ENCODE measurements at regions not wholly inside any gene's neighbourhood (a gene's known extent, or its start where the extent isn't known, plus 50 kb on each side); places are given as distances from the start of the nearest gene placed in this dataset.
"Not testable (repeated sequence)": the region's sequence is repeated elsewhere in the genome, so short reads cannot be mapped to it uniquely, and the experiment has no call there.

DNA sequence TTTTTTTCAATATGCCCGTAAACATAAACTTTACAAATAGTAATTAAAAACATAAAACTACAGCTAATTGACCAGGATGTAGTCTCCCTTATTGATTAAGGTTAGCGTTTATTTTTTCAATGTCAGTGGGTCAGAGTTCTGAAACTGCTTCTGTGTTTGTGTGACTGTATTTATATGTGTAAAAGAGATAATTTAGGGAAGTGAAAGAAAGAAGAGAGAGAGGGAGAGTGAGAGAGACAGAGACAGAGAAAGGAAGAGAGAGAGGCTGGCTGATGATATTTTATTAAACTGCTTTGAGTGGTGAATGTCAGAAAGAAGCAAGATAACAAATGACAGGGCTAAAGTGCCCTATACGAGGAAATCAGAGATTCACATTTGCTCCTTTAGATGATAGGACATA, 266.1 kb upstream of the PTCHD4 start:
- Histone ChIP-seq H2AFZ (ENCODE audit: control insufficient read depth, low read depth, low read length) (no peak overlapping the region), H3K27ac (ENCODE audit: control insufficient read depth, insufficient read depth) (no peak overlapping the region), H3K4me2 (ENCODE audit: control insufficient read depth, insufficient read depth) (no peak overlapping the region), H3K4me1 (ENCODE audit: control insufficient read depth, insufficient read depth, low read length) (no peaks in the 10 kb centered on the region), H3K9me3 (replicated peaks; ENCODE audit: control insufficient read depth, insufficient read depth, low read length) (no peaks in the 10 kb centered on the region), H3K4me3 (no peak overlapping the region), H3K36me3 (ENCODE audit: control insufficient read depth in 2 of 2, insufficient read depth in 2 of 2, low read length in 1 of 2) (no peaks in the 10 kb centered on the region), H4K20me1 (ENCODE audit: control insufficient read depth, insufficient read depth) (no peaks in the 10 kb centered on the region), H3K27me3 (replicated peaks in 1 of 2; ENCODE audit: control insufficient read depth in 2 of 2, insufficient read depth in 2 of 2, low read length in 1 of 2) (no peaks in the 10 kb centered on the region), H3K79me2 (ENCODE audit: control insufficient read depth, insufficient read depth, low read length) (no peaks in the 10 kb centered on the region), H3K9ac (ENCODE audit: control insufficient read depth, insufficient read depth, low read length) (no peak overlapping the region)
- FAIRE-seq (no peak), DNase-seq (ENCODE audit: low read depth, low spot score) (no peak), ATAC-seq (peak; percentile 54; the same call in 2 of the 3 replicates)
- ChIA-PET RAD21 (ENCODE audit: unreplicated experiment) (no interaction called here), SMC1A (ENCODE audit: uncharacterized antibody, unreplicated experiment) (no interaction called here), POLR2A (no interaction called here), CTCF (interaction anchor here (0.6 kb wide), 1 partner anchor 1442 kb away, joined by 3 read pairs; no protein-coding TSS in a partner anchor)
- in situ Hi-C loops (cut with MboI) (no loop called here), intact Hi-C loops (cut with micrococcal nuclease; ENCODE audit: unreplicated experiment) (no loop called here)
- TF ChIP-seq GATAD2B (conservative IDR thresholded peaks at IDR 0.05; ENCODE audit: low read depth), result no peak
- no peak for TF ChIP-seq HDAC6 (IDR thresholded peaks at IDR 0.05; ENCODE audit: unreplicated experiment)
- TF ChIP-seq MTA2 (IDR thresholded peaks at IDR 0.05; ENCODE audit: low read depth), result peak; percentile 17; the same call in 1 of the 2 replicates
- TF ChIP-seq, protein P1, sequence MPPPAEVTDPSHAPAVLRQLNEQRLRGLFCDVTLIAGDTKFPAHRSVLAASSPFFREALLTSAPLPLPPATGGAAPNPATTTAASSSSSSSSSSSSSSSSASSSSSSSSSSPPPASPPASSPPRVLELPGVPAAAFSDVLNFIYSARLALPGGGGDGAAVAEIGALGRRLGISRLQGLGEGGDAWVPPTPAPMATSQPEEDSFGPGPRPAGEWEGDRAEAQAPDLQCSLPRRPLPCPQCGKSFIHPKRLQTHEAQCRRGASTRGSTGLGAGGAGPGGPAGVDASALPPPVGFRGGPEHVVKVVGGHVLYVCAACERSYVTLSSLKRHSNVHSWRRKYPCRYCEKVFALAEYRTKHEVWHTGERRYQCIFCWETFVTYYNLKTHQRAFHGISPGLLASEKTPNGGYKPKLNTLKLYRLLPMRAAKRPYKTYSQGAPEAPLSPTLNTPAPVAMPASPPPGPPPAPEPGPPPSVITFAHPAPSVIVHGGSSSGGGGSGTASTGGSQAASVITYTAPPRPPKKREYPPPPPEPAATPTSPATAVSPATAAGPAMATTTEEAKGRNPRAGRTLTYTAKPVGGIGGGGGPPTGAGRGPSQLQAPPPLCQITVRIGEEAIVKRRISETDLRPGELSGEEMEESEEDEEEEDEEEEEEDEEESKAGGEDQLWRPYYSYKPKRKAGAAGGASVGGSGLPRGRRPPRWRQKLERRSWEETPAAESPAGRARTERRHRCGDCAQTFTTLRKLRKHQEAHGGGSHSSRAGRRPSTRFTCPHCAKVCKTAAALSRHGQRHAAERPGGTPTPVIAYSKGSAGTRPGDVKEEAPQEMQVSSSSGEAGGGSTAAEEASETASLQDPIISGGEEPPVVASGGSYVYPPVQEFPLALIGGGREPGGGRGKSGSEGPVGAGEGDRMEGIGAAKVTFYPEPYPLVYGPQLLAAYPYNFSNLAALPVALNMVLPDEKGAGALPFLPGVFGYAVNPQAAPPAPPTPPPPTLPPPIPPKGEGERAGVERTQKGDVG (CRISPR knock-in tag; IDR thresholded peaks at IDR 0.05), result no peak
- WGBS (ENCODE audit: insufficient coverage, insufficient replicate concordance, low lambda C conversion rate, missing lambda C conversion rate), result 3% methylated on average over 3 of the region's 3 CpGs
- BruUV-seq (replicated peaks), result no TSS peak

DNA sequence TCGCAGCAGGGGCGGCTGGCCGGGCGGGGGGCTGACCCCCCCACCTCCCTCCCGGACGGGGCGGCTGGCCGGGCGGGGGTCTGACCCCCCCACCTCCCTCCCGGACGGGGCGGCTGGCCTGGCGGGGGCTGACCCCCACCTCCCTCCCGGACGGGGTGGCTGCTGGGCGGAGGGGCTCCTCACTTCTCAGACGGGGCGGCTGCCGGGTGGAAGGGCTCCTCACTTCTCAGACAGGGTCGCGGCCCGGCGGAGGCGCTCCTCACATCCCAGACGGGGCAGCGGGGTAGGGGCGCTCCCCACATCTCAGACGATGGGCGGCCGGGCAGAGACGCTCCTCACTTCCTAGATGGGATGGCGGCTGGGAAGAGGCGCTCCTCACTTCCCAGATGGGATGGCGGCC, 260.2 kb upstream of the PTCHD4 start:
- BruUV-seq (replicated peaks); in situ Hi-C loops (cut with MboI); FAIRE-seq; H3K4me1 ChIP-seq (ENCODE audit: control insufficient read depth, insufficient read depth, low read length); H3K36me3 ChIP-seq (ENCODE audit: control insufficient read depth in 2 of 2, insufficient read depth in 2 of 2, low read length in 1 of 2); DNase-seq (ENCODE audit: low read depth, low spot score); H3K27me3 ChIP-seq (replicated peaks in 1 of 2; ENCODE audit: control insufficient read depth in 2 of 2, insufficient read depth in 2 of 2, low read length in 1 of 2); H3K27ac ChIP-seq (ENCODE audit: control insufficient read depth, insufficient read depth); H3K4me2 ChIP-seq (ENCODE audit: control insufficient read depth, insufficient read depth); intact Hi-C loops (cut with micrococcal nuclease; ENCODE audit: unreplicated experiment); CTCF ChIA-PET; SMC1A ChIA-PET (ENCODE audit: uncharacterized antibody, unreplicated experiment); H3K9ac ChIP-seq (ENCODE audit: control insufficient read depth, insufficient read depth, low read length); H4K20me1 ChIP-seq (ENCODE audit: control insufficient read depth, insufficient read depth); H3K9me3 ChIP-seq (replicated peaks; ENCODE audit: control insufficient read depth, insufficient read depth, low read length); H2AFZ ChIP-seq (ENCODE audit: control insufficient read depth, low read depth, low read length); H3K79me2 ChIP-seq (ENCODE audit: control insufficient read depth, insufficient read depth, low read length); POLR2A ChIA-PET; ATAC-seq; RAD21 ChIA-PET (ENCODE audit: unreplicated experiment); H3K4me3 ChIP-seq: not testable (repeated sequence)
- 87% methylated on average over 19 of the region's 34 CpGs for WGBS (ENCODE audit: insufficient coverage, insufficient replicate concordance, low lambda C conversion rate, missing lambda C conversion rate)

Measured in GM12878 (cell line).